ENCODE measurements at regions not wholly inside any gene's neighbourhood (a gene's known extent, or its start where the extent isn't known, plus 50 kb on each side); places are given as distances from the start of the nearest gene placed in this dataset.
"Not testable (repeated sequence)": the region's sequence is repeated elsewhere in the genome, so short reads cannot be mapped to it uniquely, and the experiment has no call there.

- DNase-seq: no peak
Measured at GRCh38 chr1:230555814-230556213, 86.5 kb upstream of the COG2 start.

- no peak for DNase-seq
Measured at GRCh38 chr1:230552880-230553279, 89.4 kb upstream of the COG2 start.

GRCh38 chr1:230550945-230551344 is 91.3 kb upstream of the COG2 start:
- not testable (repeated sequence) for DNase-seq

- DNase-seq: no peak
Measured at GRCh38 chr1:230550428-230550827, 91.9 kb upstream of the COG2 start.

GRCh38 chr1:230549625-230550024 is 92.7 kb upstream of the COG2 start:
- DNase-seq: no peak

GRCh38 chr1:230548997-230549396 is 93.3 kb upstream of the COG2 start:
- no peak for DNase-seq

GRCh38 chr1:230548357-230548756 is 93.9 kb upstream of the COG2 start:
- DNase-seq: peak; percentile 58

DNA sequence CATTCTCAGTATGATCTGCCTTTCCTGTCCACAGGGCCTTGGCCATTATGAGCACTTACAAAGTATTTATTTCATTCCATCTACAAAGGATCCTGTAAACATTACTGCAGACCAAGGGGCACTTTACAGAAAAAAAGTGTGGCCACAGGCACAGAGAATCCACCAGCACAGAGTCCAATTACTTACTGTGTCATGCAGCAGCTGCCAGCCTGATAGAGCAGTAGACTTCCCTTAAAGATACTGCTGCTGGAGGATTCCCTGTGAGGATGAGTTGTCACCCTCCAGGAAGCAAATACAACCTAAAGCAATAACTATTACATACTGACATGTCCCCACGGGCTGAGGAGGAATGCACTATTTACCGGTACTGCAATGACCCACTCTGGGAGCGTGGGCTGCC is 97.1 kb upstream of the COG2 start:
- DNase-seq: no peak

- DNase-seq: peak; percentile 7
Measured at GRCh38 chr1:230544758-230545157, 97.5 kb upstream of the COG2 start.

- no peak for DNase-seq
Measured at GRCh38 chr1:230543085-230543484, 99.2 kb upstream of the COG2 start.

DNA sequence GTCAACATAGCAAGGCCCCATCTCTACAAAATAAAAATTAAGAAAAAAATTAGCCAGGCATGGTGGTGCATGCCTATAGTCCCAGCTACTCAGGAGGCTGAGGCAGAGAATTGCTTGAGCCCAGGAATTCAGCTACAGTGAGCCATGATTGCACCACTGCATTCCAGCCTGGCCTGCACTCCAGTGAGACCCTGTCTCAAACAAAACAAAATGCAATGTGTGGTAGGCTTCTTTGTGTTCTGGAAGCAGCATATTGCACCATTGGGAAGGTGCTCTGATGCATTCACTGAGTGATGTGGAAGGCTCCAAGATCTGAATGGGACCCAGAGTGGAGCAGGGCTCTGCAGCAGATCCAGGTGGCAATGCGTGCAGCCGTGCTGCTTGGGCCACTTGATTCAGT is 99.6 kb upstream of the COG2 start:
- no peak for DNase-seq

DNA sequence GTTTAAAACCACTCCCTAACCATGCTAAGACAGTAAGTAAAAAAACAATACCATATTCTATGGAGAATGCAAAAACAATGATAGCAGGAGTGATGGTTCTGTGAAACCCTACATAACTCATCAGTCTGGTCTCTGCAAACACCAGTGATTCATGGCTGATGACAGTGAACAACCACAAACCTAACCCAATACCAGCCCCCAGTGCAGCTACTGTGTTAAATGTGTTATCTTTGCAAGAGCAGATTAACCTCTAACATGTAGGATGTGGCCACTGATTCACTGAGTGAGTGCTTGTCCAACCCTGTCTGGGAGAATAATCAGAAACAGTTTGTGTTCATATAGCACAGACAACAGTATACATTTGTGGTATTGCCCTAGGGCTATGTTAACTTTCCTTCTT is 100.2 kb upstream of the COG2 start:
- peak; percentile 69 for DNase-seq

DNA sequence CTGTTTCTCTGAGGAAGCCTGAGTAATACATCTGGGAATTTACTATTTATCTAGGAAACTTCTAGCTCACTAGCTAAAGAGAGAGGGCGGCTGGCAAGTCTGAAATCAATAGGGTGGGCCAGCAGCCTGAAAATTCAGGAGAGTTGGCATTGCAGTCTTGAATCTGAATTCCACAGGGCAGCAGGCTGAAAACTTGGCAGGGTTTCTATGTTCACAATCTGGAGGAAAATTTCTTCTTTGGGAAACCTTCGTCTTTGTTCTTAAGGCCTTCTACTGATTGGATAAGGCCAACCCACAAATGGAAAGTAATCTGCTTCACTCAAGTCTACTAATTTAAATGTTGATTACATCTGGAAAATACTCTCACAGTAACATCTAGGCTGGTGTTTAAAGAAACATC is 101.0 kb upstream of the COG2 start:
- DNase-seq: no peak

GRCh38 chr1:230540421-230541155 is 101.7 kb upstream of the COG2 start:
- no peak for DNase-seq

DNA sequence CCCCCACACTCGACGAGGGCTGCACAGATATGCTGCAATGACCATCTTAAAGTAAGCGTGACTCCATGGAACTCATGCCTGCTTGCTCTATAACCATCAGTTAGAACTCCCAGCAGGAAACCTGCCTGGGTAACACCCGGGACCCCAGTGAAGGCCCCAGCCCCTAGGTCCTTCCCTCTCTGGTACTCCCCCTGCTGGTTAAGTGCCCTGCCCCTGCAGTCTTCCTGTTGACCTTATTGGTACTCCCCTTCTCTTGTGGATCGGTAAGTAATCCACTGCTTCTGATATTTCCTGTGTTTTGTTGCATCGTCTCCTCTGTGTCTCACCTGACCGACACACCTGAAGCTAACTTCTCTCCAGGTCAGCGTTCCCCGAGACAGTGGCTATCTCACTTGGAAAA is 104.8 kb upstream of the COG2 start:
- no peak for DNase-seq

- DNase-seq: no peak
Measured at GRCh38 chr1:230536641-230537155, 105.6 kb upstream of the COG2 start.

- DNase-seq: no peak
Measured at GRCh38 chr1:230534224-230534623, 108.1 kb upstream of the COG2 start.

DNA sequence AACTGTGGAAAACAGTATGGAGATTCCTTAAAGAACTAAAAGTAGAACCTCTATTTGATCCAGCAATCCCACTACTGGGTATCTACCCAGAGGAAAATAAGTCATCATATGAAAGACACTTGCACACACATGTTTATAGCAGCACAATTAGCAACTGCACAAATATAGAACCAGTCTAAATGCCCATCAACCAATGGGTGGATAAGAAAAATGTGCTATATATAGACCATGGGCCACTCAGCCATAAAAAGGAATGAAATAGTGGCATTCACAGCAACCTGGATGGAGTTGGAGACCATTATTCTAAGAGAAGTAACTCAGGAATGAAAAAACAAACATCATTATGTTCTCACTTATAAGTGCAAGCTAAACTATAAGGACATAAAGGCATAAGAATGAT is 105.0 kb upstream of the PGBD5 start:
- DNase-seq: no peak

DNA sequence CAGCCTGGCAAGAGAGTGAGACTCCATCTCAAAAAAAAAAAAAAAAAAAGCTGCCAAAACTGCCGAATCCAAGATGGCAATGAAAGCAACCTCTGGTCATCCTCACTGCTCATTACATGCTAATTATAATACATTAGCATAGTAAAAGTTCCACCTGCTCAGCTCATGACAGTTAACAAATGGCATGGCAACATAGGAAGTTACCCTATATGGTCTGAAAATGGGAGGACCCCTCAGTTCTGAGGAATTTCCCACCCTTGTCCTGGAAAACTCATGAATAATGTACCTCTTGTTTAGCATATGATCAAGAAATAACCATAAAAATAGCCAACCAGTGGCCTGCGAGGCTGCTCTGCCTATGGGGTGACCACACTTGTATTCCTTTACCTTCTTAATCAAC is 93.1 kb upstream of the PGBD5 start:
- DNase-seq: no peak

GRCh38 chr1:230518511-230518910 is 92.4 kb upstream of the PGBD5 start:
- no peak for DNase-seq

DNA sequence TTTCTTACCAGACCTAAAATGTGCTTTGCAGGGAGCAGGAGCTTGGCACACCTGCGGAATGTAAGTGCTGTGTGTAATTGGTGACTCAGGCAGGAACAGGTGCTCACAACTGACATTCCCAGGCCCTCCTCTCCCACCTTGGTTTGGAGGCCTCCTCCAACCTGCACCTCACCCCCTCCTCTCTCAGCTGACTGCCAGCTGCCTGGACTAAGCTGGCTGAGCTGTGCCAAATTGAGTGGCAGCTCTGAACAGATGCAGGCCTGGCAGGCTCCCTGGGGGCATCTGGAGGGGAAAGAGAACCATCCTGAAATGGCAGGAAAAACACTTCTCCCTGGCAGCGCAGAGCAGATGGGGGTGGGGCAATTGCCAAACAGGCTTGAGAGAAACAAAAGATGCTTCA is 91.7 kb upstream of the PGBD5 start:
- no peak for DNase-seq

DNA sequence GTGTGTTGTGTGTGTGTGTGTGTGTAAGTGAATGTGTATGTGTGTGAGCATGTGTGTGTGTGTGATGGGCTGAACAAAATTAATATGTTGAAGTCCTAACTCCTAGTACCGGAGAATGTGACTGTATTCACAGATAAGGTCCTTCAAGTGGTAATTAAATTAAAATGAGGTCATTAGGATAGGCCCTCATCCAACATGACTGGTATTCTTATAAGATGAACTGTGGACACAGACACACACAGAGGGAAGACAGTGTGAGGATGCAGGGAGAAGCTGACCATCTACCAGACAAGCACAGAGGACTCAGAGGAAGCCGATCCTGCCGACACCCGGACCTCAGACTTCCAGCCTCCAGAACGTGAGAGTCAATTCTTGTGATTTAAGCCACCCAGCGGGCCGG is 91.2 kb upstream of the PGBD5 start:
- no peak for DNase-seq

DNA sequence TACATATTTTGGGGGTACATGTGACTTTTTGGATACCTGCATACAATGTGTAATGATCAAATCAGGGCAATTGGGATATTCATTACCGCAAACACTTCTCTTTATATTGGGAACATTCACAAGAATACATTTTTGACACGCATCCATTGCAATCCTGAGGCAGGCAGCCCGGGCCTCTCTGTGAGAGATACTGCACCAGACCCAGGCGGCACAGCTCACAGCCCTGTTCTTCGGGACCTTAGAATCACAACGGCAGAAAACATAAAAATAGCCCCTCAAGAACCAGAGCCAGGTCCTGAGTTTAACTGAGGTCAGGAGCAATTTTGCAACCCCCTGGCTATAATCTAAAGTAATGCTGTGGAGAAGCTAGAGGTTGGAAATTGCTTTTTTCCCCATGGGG is 90.8 kb upstream of the PGBD5 start:
- no peak for DNase-seq

DNA sequence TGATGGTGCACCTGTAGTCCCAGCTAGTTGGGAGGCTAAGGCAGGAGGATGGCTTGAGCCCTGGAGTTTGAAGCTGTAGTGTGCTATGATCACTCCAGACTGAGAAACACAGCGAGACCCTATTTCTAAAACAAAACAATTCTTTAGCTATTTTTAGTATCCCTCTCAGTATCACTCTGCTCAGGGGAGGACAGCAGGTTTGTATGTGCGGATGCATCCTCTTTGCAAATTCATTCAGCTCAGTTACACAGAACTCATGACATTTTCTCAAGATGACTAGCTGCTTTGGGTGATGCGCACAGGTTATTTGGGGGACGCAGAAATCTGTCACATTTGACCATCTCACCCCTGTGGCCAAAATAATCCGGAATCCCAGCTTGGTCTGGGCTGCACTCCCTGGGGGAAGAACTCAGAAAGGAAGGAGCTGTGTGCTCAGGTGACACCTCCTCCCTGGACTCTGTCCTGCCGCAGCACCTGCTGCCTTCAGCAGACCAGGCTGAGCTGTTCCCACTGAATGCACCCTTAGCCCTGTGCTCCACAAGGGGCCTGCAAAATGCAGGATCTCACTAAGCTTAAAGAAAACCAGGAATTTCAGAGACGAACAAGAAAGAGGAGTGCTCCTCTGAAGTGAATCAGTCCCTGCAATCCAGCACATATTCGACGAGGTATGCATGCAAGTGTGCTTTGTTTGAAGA is 89.5 kb upstream of the PGBD5 start:
- DNase-seq: no peak

DNA sequence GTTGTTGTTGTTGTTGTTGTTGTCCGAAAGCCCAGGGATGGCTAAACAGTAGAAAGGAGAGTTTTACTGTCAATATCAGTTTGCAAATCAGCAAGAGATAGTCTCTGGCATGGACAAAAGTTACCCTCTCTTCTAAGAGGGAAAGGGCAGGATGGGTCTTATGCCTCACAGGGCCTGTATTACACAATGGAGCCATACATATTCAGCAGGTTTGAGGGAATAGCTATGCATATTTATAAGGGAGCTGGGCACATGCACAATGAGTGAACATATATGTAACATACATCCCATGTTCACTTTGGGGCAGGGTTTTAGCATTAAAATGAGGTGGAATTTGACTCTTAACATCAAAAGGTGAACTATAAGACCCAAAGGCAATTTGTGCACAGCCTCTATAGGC is 84.4 kb upstream of the PGBD5 start:
- no peak for DNase-seq
